Pancreas (tissue), 10 donors: ENCODE measurements at regions not wholly inside any gene's neighbourhood (a gene's known extent, or its start where the extent isn't known, plus 50 kb on each side); places are given as distances from the start of the nearest gene placed in this dataset.

Source experiments
- ATAC-seq, 4 donors: fragments of 200-7000 bp; cut with Tn5 transposase; one replicate each; pipeline versions ENCODE4 v1.8.0 to v1.9.1; 2020; ENCODE audit warnings: mild to moderate bottlenecking in 4 of 4, moderate library complexity in 4 of 4
- DNase-seq, 6 donors: peaks; one replicate each; pipeline ENCODE4 v3.0.0-alpha.2; 2020
- FAIRE-seq: peaks from 2 replicates; lab custom pipeline; 2012; peaks lifted over from hg19 to GRCh38; lab: Jason Lieb, UNC
- H3K27ac ChIP-seq, 4 donors: fragments of 200-600 bp; sonication (generic); 1 replicate in 3 of 4; 2 replicates in 1 of 4; pipeline versions ENCODE4 v1.5.0 to v1.8.0; 2020
- H3K27me3 ChIP-seq, 4 donors: fragments of 200-600 bp; one replicate each; pipeline ENCODE4 v1.8.0; 2021
- H3K36me3 ChIP-seq, 3 donors: fragments of 200-600 bp; sonication (generic) in 1 of 3; one replicate each; pipeline versions ENCODE4 v1.5.0 to v1.8.0; 2020 to 2021
- H3K4me1 ChIP-seq, 3 donors: fragments of 200-600 bp; one replicate each; pipeline ENCODE4 v1.8.0; 2021
- H3K4me3 ChIP-seq, 4 donors: fragments of 200-600 bp; sonication (generic) in 2 of 4; one replicate each; pipeline versions ENCODE4 v1.5.0 to v1.8.0; 2020 to 2021
- H3K9me3 ChIP-seq, 4 donors: fragments of 200-600 bp; one replicate each; pipeline ENCODE4 v1.8.0; 2021
- WGBS, 2 donors: extraction: QIAGEN DNeasy Blood & Tissue Kit; methylation state at CpG; one replicate each; pipeline ENCODE4 v1.1.7; 2013; 5-methylcytosine and 5-hydroxymethylcytosine counted together
- intact Hi-C, 3 donors: fragments of 100-400 bp; cut with DNase I; formaldehyde crosslinking; loops; one replicate each; pipeline versions ENCODE4 v1.11.1 to v1.14.2; 2022
- TF ChIP-seq, protein P1 (sequence below), 4 donors: fragments of 200-600 bp; sonication (generic) in 3 of 4; IDR thresholded peaks; one replicate each; pipeline versions ENCODE4 v1.5.0 to v1.8.0; 2021; ENCODE audit warnings: antibody characterized with exemption in 4 of 4
- donor health status: healthy with polysubstance abuse.
- donor health status: DM: no; HTN: no; CAD: no; lungs with moderate emphysema.
- donor health status: DM: no; HTN: no; CAD: no.
- donor health status: control.
- donor health status: control.
- donor health status: Bipolar disorder and iron deficiency.
- donor health status: DM: yes; HTN: yes; CAD: no.
- donor health status: DM: no; HTN: no; CAD: no.
- donor health status: DM: no; HTN: no; CAD: no.
- donor health status: DM: yes; HTN: yes; CAD: no.

DNA sequence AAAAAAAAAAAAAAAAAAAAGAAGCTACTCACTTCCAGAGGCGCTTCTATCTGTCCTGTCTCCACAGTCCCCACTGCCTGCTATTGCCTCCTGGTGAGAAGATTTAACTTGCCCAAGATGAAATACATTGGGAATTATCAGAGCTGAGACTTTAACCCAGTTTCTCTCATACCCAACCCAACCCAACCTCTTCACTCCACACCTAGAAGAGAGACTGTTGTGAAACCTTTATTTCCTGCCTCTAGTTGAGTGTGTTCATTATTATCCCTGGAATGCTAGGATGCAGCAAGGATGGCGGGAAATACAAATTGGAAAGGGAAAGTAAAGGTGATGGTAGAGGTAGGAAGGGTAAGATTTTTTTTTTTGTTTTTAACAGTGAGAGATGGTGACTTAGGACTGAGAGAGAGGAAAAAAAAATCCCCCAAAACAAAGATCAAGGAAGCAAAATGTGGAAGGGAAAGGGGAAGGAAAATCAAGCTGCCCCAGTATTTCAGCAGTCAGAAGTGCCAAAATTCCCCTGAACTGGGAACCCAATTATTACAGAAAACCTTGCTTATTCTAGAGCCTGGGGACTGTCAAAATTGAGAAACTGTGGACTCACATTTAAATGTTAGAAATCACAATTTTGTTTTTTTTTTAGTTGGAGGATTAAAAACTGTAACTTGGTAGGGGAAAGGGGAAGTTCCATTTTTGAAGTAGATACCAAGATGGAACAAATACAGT, 253.0 kb downstream of the PTTG2 start:
- TF ChIP-seq, protein P1, sequence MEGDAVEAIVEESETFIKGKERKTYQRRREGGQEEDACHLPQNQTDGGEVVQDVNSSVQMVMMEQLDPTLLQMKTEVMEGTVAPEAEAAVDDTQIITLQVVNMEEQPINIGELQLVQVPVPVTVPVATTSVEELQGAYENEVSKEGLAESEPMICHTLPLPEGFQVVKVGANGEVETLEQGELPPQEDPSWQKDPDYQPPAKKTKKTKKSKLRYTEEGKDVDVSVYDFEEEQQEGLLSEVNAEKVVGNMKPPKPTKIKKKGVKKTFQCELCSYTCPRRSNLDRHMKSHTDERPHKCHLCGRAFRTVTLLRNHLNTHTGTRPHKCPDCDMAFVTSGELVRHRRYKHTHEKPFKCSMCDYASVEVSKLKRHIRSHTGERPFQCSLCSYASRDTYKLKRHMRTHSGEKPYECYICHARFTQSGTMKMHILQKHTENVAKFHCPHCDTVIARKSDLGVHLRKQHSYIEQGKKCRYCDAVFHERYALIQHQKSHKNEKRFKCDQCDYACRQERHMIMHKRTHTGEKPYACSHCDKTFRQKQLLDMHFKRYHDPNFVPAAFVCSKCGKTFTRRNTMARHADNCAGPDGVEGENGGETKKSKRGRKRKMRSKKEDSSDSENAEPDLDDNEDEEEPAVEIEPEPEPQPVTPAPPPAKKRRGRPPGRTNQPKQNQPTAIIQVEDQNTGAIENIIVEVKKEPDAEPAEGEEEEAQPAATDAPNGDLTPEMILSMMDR (IDR thresholded peaks at IDR 0.05) = no peak
- DNase-seq (no peak), FAIRE-seq (no peak), ATAC-seq (no peak)
- Histone ChIP-seq H3K27me3 (no peaks in the 10 kb centered on the region), H3K36me3 (no peaks in the 10 kb centered on the region), H3K4me3 (no peak overlapping the region), H3K27ac (no peak overlapping the region), H3K4me1 (no peaks in the 10 kb centered on the region), H3K9me3 (no peaks in the 10 kb centered on the region)
- intact Hi-C loops = no loop called here
- 94 to 98% methylated on average over 2 of the region's 2 CpGs for WGBS, 2 donors

DNA sequence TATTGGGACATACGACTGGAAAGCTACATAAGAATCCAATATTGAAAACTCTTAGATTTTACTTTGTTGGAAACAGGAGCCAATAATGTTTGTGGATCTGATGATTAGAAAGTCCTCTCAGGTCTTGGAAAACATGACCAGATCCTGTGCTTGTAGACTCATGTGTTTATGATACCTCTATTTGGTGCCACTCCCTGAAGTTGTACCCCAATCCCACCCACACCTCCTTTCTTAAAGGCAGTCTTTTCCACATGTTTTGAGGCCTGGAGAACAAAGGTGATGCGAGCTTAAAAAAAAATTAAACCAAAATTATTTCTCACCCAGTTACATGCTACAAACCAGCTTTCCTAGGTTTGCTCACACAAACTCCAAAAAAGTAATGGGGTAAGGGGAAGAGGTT, 262.7 kb downstream of the PTTG2 start:
- 81 to 89% methylated on average over 2 of the region's 2 CpGs for WGBS, 2 donors

DNA sequence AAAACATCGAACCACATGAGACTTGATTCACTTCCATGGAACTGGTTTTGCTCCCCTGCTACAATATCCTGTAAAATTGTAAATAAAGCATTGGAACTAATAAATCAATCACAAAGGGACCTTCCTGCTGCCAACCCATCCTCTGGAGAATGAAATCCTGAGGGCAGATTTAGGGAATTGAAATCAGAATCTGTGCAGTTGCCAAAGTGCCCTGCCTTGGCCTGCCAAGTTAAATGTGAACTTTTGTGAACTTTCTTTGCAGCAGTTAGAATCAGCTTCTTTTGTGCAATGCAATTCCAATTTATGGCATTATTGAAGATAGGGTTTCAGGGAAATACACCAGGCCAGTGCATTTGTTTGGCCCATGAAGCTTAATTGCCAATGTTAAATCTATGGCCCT, 263.1 kb downstream of the PTTG2 start:
- TF ChIP-seq, protein P1 (IDR thresholded peaks at IDR 0.05) = no peak
- Histone ChIP-seq H3K27ac (peak overlapping the region in 3 of 4 donors; percentile 51 to 74 (median 67)), H3K4me1 (peaks cover 0 to 18% (median 9%) of the 10 kb centered on the region in 3 donors), H3K9me3 (no peaks in the 10 kb centered on the region), H3K27me3 (no peaks in the 10 kb centered on the region), H3K4me3 (no peak overlapping the region), H3K36me3 (no peaks in the 10 kb centered on the region)
- FAIRE-seq = no peak
- intact Hi-C loops = no loop called here
- peak; percentile 54 to 69 (median 61) for ATAC-seq
- WGBS, 2 donors = 0 to 19% methylated on average over 1 of the region's 1 CpG
- DNase-seq = peak in 1 of 6 donors; percentile 19

More for the DNA sequence above, 262.7 kb downstream of the PTTG2 start:
- TF ChIP-seq, protein P1 (IDR thresholded peaks at IDR 0.05) = no peak
- ATAC-seq (no peak), FAIRE-seq (no peak), DNase-seq (no peak)
- Histone ChIP-seq H3K4me1 (peaks cover 0 to 18% (median 9%) of the 10 kb centered on the region in 3 donors), H3K4me3 (no peak overlapping the region), H3K9me3 (no peaks in the 10 kb centered on the region), H3K36me3 (no peaks in the 10 kb centered on the region), H3K27ac (peak overlapping the region in 3 of 4 donors; percentile 51 to 74 (median 67)), H3K27me3 (no peaks in the 10 kb centered on the region)
- intact Hi-C loops = no loop called here

DNA sequence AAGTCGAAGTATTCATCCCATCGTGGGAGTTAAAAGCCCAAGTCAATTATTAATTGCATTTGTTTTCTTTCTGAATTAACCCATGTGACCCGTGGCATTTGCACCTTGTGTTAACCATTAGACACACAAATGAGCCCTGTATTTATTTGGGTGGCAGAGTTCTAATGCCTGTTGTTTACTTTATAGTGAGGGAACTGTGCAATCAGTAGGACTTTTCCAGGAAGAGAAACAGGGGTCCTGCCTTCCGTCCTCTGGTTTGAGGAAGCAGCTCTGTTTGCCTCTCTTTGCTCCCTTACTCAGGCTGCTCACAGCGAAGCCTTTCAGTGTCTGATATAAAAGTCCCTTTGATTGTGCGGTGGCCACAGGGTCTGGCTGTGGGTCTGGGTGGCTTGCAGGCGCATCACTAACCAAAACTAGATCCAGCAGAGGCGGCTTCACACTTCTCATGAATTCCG, 263.6 kb downstream of the PTTG2 start:
- 25 to 33% methylated on average over 9 of the region's 9 CpGs for WGBS, 2 donors
- TF ChIP-seq, protein P1 (IDR thresholded peaks at IDR 0.05) = no peak
- Histone ChIP-seq H3K9me3 (no peaks in the 10 kb centered on the region), H3K27me3 (no peaks in the 10 kb centered on the region), H3K4me1 (peaks cover 0 to 18% (median 9%) of the 10 kb centered on the region in 3 donors), H3K27ac (peak overlapping the region in 3 of 4 donors; percentile 51 to 74 (median 67)), H3K36me3 (no peaks in the 10 kb centered on the region), H3K4me3 (no peak overlapping the region)
- FAIRE-seq (no peak), ATAC-seq (peak; percentile 68 to 86 (median 81)), DNase-seq (peak in 1 of 6 donors; percentile 16)
- intact Hi-C loops = no loop called here

DNA sequence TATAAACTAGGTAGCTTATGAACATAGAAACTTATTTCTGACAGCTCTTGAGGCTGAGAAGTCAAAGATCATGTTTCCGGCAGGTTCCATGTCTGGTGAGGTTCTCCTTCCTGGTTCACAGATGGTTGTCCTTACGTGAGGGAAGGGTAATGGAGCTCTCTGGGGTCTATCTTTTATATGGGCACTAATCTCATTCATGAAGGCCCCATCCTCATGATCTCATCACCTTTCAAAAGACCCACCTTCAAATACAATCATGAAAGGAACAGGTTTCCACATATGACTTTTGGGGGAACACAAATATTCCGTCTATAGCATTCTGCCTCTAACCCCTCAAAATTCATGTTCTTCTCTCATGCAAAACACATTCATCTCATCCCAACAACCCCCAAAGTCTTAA, 264.7 kb downstream of the PTTG2 start:
- 93 to 94% methylated on average over 3 of the region's 3 CpGs for WGBS, 2 donors
- DNase-seq (no peak), FAIRE-seq (no peak), ATAC-seq (no peak)
- no peaks in the 10 kb centered on the region for H3K9me3 ChIP-seq
- peak overlapping the region in 2 of 4 donors; percentile 67 to 74 for H3K27ac ChIP-seq
- intact Hi-C loops = no loop called here
- H3K4me3 ChIP-seq = no peak overlapping the region
- TF ChIP-seq, protein P1 (IDR thresholded peaks at IDR 0.05) = no peak
- no peaks in the 10 kb centered on the region for H3K27me3 ChIP-seq
- no peaks in the 10 kb centered on the region for H3K36me3 ChIP-seq
- peaks cover 6 to 18% (median 9%) of the 10 kb centered on the region in 3 donors for H3K4me1 ChIP-seq
